K562 (cell line): ENCODE measurements at regions not wholly inside any gene's neighbourhood (a gene's known extent, or its start where the extent isn't known, plus 50 kb on each side); places are given as distances from the start of the nearest gene placed in this dataset.

Experiments
- EGR1 ChIP-seq: fragments of 450-650 bp; conservative IDR thresholded peaks from 2 replicates; pipeline ENCODE4 v1.6.1; 2017; ENCODE audit warnings: mild to moderate bottlenecking
- EP400 ChIP-seq: fragments of 450-650 bp; IDR thresholded peaks from 2 replicates; pipeline ENCODE4 v1.6.1; 2017; ENCODE audit warnings: antibody characterized with exemption, mild to moderate bottlenecking, moderate library complexity
- FOXK1 ChIP-seq: sonication (generic); formaldehyde crosslinking; IDR thresholded peaks from 2 replicates; pipeline ENCODE4 v1.8.0; 2022; ENCODE audit warnings: missing genetic modification reagents, mild to moderate bottlenecking, borderline replicate concordance
- GMEB1 ChIP-seq: fragments of 250-450 bp; sonication (Bioruptor Pico); IDR thresholded peaks from 2 replicates; pipeline ENCODE4 v1.4.0; 2020; ENCODE audit warnings: mild to moderate bottlenecking
- GTF2E2 ChIP-seq: fragments of 200-800 bp; sonication (Bioruptor generic); IDR thresholded peaks from 2 replicates; pipeline ENCODE4 v1.6.1; 2016; ENCODE audit warnings: missing genetic modification characterization, missing compliant biosample characterization
- HLTF ChIP-seq: fragments of 450-650 bp; IDR thresholded peaks from 2 replicates; pipeline ENCODE4 v1.6.1; 2016
- KLF6 ChIP-seq: fragments of 250-450 bp; sonication (Bioruptor Pico); IDR thresholded peaks from 2 replicates; pipeline ENCODE4 v1.4.0; 2020; ENCODE audit warnings: mild to moderate bottlenecking, moderate library complexity, borderline replicate concordance
- L3MBTL2 ChIP-seq: fragments of 450-650 bp; IDR thresholded peaks from 2 replicates; pipeline ENCODE4 v1.6.1; 2016; ENCODE audit warnings: mild to moderate bottlenecking, moderate library complexity
- MECOM ChIP-seq: fragments of 250-450 bp; sonication (Bioruptor Pico); IDR thresholded peaks from 2 replicates; pipeline ENCODE4 v1.8.0; 2022; ENCODE audit warnings: inconsistent platforms
- NRF1 ChIP-seq, 2 experiments: fragments of 450-650 bp; IDR thresholded peaks in 1 of 2; conservative IDR thresholded peaks in 1 of 2; 2 replicates each; pipeline ENCODE4 v1.6.1; 2014; ENCODE audit warnings: mild to moderate bottlenecking in 2 of 2
- PHF21A ChIP-seq: fragments of 450-650 bp; IDR thresholded peaks from 2 replicates; pipeline ENCODE4 v1.6.1; 2017; ENCODE audit warnings: low read depth, borderline replicate concordance
- RBM14 ChIP-seq: fragments of 200-400 bp; formaldehyde crosslinking; IDR thresholded peaks from 2 replicates; pipeline ENCODE4 v1.6.1; 2018; ENCODE audit warnings: low read depth, mild to moderate bottlenecking, low read length, moderate library complexity, borderline replicate concordance; ENCODE audit not compliant: insufficient read depth
- SAFB ChIP-seq: fragments of 200-400 bp; formaldehyde crosslinking; IDR thresholded peaks from 2 replicates; pipeline ENCODE4 v1.6.1; 2017; ENCODE audit warnings: low read depth, low read length, borderline replicate concordance
- TAF1 ChIP-seq: IDR thresholded peaks from 2 replicates; pipeline ENCODE4 v1.6.1; 2011; ENCODE audit warnings: mild to moderate bottlenecking, low read length, moderate library complexity; ENCODE audit not compliant: insufficient read depth, control insufficient read depth, severe bottlenecking; ENCODE audit errors: extremely low read depth
- TAF15 ChIP-seq: fragments of 200-400 bp; formaldehyde crosslinking; IDR thresholded peaks from 2 replicates; pipeline ENCODE4 v1.6.1; 2017; ENCODE audit warnings: mild to moderate bottlenecking, low read depth, low read length, moderate library complexity
- XRCC5 ChIP-seq: fragments of 200-400 bp; formaldehyde crosslinking; IDR thresholded peaks from 2 replicates; pipeline ENCODE4 v1.6.1; 2017; ENCODE audit warnings: low read depth, mild to moderate bottlenecking, low read length
- ZFP36 ChIP-seq: fragments of 150-350 bp; IDR thresholded peaks from 2 replicates; pipeline ENCODE4 v1.6.1; 2018; ENCODE audit warnings: low read length, low read depth; ENCODE audit not compliant: partially characterized antibody
- ZKSCAN1 ChIP-seq: fragments of 150-350 bp; IDR thresholded peaks from 2 replicates; pipeline ENCODE4 v1.6.1; 2016; ENCODE audit warnings: low read depth, low read length
- ZNF165 ChIP-seq: fragments of 250-450 bp; sonication (Bioruptor Pico); IDR thresholded peaks from 2 replicates; pipeline ENCODE4 v1.4.0; 2020; ENCODE audit warnings: borderline replicate concordance
- ZNF280B ChIP-seq: fragments of 250-450 bp; sonication (Bioruptor Pico); IDR thresholded peaks from 2 replicates; pipeline ENCODE4 v1.5.1; 2021; ENCODE audit warnings: mild to moderate bottlenecking
- ZNF431 ChIP-seq: sonication (generic); formaldehyde crosslinking; IDR thresholded peaks from 2 replicates; pipeline ENCODE4 v1.8.0; 2022; ENCODE audit warnings: mild to moderate bottlenecking, missing genetic modification reagents
- ZNF695 ChIP-seq: fragments of 450-650 bp; formaldehyde crosslinking; IDR thresholded peaks from 2 replicates; pipeline ENCODE4 v1.4.0; 2020; ENCODE audit warnings: mild to moderate bottlenecking, moderate library complexity
- ZNF699 ChIP-seq: fragments of 250-450 bp; sonication (Bioruptor Pico); IDR thresholded peaks from 2 replicates; pipeline ENCODE4 v1.8.0; 2021; ENCODE audit warnings: mild to moderate bottlenecking, moderate library complexity; ENCODE audit not compliant: insufficient replicate concordance
- ZNF764 ChIP-seq: fragments of 250-450 bp; sonication (Bioruptor Pico); IDR thresholded peaks from 2 replicates; pipeline ENCODE4 v1.4.0; 2020; ENCODE audit warnings: low read depth, mild to moderate bottlenecking, moderate library complexity
- ZSCAN29 ChIP-seq: fragments of 450-650 bp; IDR thresholded peaks from 2 replicates; pipeline ENCODE4 v1.6.1; 2017

- TF ChIP-seq XRCC5, result peak; percentile 91
- TF ChIP-seq ZNF165, result 0 out of 2 replicates have a peak, but pooled peaks have one; percentile 19
- TF ChIP-seq ZKSCAN1, result peak; percentile 68; the same call in 1 of the 2 replicates
- TF ChIP-seq TAF15, result no peak
- peak; percentile 37 for TF ChIP-seq EGR1
- peak; percentile 27; the same call in 1 of the 2 replicates for TF ChIP-seq MECOM (CRISPR knock-in tag)
- TF ChIP-seq KLF6 (CRISPR knock-in tag), result peak; percentile 75; the same call in 1 of the 2 replicates
- TF ChIP-seq ZNF431, result no peak
- TF ChIP-seq ZNF695 (CRISPR knock-in tag), result 0 out of 2 replicates have a peak, but pooled peaks have one; percentile 40
- TF ChIP-seq GTF2E2, result no peak
- no peak for TF ChIP-seq HLTF
- no peak; the same call in 1 of the 2 replicates for TF ChIP-seq L3MBTL2
- TF ChIP-seq RBM14, result no peak
- TF ChIP-seq EP400, result peak; percentile 25; the same call in 1 of the 2 replicates
- no peak for TF ChIP-seq FOXK1 (CRISPR knock-in tag)
- no peak for TF ChIP-seq ZNF699
- no peak; the same call in 1 of the 2 replicates for TF ChIP-seq GMEB1 (CRISPR knock-in tag)
- no peak for TF ChIP-seq PHF21A
- TF ChIP-seq ZSCAN29, result no peak
- no peak for TF ChIP-seq SAFB
- peak; percentile 35 for TF ChIP-seq ZFP36
- peak in 1 of 2 experiments; percentile 47; a peak in 2 of 4 replicates for TF ChIP-seq NRF1 (conservative IDR thresholded peaks at IDR 0.05 in 1 of 2, IDR thresholded peaks at IDR 0.05 in 1 of 2)
- no peak for TF ChIP-seq ZNF280B (CRISPR knock-in tag)
- no peak for TF ChIP-seq TAF1
- peak; percentile 23; the same call in 1 of the 2 replicates for TF ChIP-seq ZNF764 (CRISPR knock-in tag)
Observed at GRCh38 chr1:201703621-201704438, 125.1 kb upstream of the IPO9 start (continued).
